ENCODE measurements at regions not wholly inside any gene's neighbourhood (a gene's known extent, or its start where the extent isn't known, plus 50 kb on each side); places are given as distances from the start of the nearest gene placed in this dataset.

- TF ChIP-seq BHLHE40 (IDR thresholded peaks at IDR 0.05; ENCODE audit: low read depth, low read length) (no peak), POLR2A (IDR thresholded peaks at IDR 0.05; ENCODE audit: low read length) (no peak), RAD21 (conservative IDR thresholded peaks at IDR 0.05 in 1 of 2, IDR thresholded peaks at IDR 0.05 in 1 of 2) (no peak), CTCF (IDR thresholded peaks at IDR 0.05) (no peak), HMGXB4 (CRISPR knock-in tag; IDR thresholded peaks at IDR 0.05; ENCODE audit: borderline replicate concordance) (no peak), SREBF2 (IDR thresholded peaks at IDR 0.05) (no peak), REST (IDR thresholded peaks at IDR 0.05) (no peak), ELK1 (IDR thresholded peaks at IDR 0.05; ENCODE audit: low read depth, low read length) (no peak), TFCP2L1 (CRISPR knock-in tag; IDR thresholded peaks at IDR 0.05) (no peak), CEBPB (IDR thresholded peaks at IDR 0.05) (no peak), CHD2 (IDR thresholded peaks at IDR 0.05; ENCODE audit: low read length, partially characterized antibody) (no peak), GATA3 (IDR thresholded peaks at IDR 0.05; ENCODE audit: borderline replicate concordance) (no peak), MAX (IDR thresholded peaks at IDR 0.05) (no peak), MYC (IDR thresholded peaks at IDR 0.05; ENCODE audit: borderline replicate concordance, low read length) (no peak)
Observed at GRCh38 chr5:93887678-93888077, 146.3 kb upstream of the POU5F2 start.
